ENCODE measurements at regions not wholly inside any gene's neighbourhood (a gene's known extent, or its start where the extent isn't known, plus 50 kb on each side); places are given as distances from the start of the nearest gene placed in this dataset.
"Not testable (repeated sequence)": the region's sequence is repeated elsewhere in the genome, so short reads cannot be mapped to it uniquely, and the experiment has no call there.

DNA sequence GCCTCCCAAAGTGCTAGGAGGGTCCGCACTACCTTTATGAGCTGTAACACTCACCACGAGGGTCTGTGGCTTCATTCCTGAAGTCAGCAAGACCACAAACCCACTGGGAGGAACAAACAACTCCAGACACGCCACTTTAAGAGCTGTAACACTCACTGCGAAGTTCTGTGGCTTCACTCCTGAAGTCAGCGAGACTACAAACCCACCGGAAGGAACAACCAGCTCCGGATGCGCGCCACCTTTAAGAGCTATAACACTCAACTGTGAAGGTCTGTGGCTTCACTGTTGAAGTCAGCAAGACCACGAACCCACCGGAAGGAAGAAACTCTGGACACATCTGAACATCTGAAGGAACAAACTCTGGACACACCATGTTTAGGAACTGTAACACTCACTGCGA, 152.1 kb upstream of the IL15 start:
- TF ChIP-seq, protein P1, sequence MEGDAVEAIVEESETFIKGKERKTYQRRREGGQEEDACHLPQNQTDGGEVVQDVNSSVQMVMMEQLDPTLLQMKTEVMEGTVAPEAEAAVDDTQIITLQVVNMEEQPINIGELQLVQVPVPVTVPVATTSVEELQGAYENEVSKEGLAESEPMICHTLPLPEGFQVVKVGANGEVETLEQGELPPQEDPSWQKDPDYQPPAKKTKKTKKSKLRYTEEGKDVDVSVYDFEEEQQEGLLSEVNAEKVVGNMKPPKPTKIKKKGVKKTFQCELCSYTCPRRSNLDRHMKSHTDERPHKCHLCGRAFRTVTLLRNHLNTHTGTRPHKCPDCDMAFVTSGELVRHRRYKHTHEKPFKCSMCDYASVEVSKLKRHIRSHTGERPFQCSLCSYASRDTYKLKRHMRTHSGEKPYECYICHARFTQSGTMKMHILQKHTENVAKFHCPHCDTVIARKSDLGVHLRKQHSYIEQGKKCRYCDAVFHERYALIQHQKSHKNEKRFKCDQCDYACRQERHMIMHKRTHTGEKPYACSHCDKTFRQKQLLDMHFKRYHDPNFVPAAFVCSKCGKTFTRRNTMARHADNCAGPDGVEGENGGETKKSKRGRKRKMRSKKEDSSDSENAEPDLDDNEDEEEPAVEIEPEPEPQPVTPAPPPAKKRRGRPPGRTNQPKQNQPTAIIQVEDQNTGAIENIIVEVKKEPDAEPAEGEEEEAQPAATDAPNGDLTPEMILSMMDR (IDR thresholded peaks at IDR 0.05; ENCODE audit: borderline replicate concordance, extremely low read depth, low read length, poor library complexity, severe bottlenecking): not testable (repeated sequence)
- TF ChIP-seq EZH2 (IDR thresholded peaks at IDR 0.05; ENCODE audit: borderline replicate concordance, low read depth, low read length, severe bottlenecking): not testable (repeated sequence)

All from DND-41 (cell line).